ENCODE measurements at regions not wholly inside any gene's neighbourhood (a gene's known extent, or its start where the extent isn't known, plus 50 kb on each side); places are given as distances from the start of the nearest gene placed in this dataset.

DNA sequence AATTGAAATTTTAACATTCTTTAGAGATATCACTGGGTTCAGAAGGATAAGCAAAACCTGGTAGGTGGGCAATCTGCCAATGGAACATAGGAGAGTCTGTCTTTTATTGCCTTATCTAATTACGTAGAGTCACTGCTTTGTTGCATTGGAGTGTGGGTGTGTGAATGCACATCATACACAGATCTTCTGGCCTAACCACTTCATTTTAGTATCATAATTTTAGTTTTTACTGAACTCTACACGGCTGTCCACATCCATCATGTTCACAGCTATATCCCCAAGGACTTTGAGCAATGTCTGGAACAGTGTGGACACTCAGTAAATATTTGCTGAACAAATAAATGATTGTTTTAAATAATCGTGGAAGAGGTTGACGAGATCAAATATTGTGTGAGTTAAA is 104.6 kb upstream of the AKIRIN2 start:
- no peak for DNase-seq (ENCODE audit: low read depth)

GRCh38 chr6:87806099-87806498 is 104.1 kb upstream of the AKIRIN2 start:
- DNase-seq (ENCODE audit: low read depth): no peak

- no peak for DNase-seq (ENCODE audit: low read depth)
These were observed 101.8 kb upstream of the AKIRIN2 start for GRCh38 chr6:87803791-87804190.

- DNase-seq (ENCODE audit: low read depth): no peak
These were observed 97.6 kb upstream of the AKIRIN2 start for GRCh38 chr6:87799651-87800050.

DNA sequence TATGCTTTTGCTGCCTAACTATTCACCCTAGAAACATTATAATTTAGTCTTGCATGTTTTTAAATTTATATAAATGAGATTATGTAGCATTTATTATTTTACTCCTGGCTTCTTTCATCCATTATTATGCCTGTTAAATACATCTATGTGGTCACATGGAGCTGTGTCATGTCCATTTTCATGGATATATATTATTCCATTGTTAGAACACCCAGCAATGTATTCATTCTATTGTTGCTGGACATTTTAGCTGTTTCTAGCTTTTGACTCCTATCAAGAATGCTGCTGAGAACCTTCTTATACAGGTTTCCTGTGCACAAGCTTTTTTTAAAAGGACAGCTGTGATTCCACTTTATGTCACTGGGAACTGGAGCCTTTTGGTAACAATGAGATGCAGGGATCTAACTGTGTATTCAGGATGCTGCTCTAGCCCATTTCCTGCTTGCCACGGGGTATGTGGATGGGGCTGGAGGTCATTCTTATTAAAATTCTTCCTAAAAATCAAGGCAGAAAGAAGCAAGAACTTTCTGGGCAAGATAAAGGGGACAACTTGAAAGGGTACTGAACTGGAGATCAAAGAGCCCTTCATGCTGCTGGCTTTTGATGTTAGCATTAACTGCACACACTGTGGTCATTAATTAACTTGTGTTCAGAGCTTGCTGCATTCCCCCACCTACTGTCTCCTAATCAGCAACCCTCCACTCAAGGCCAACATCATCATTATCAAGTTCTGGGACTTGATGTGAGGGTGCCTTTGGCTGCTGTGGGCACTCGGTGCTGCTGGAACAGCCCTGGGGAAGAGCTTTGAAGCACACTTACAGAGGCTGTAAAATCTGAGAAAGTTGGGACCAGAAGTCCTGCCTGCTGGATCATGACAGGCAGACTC is 96.6 kb upstream of the AKIRIN2 start:
- DNase-seq (ENCODE audit: low read depth): no peak

- no peak for DNase-seq (ENCODE audit: low read depth)
These were observed 93.2 kb upstream of the AKIRIN2 start for GRCh38 chr6:87794922-87795885.

DNA sequence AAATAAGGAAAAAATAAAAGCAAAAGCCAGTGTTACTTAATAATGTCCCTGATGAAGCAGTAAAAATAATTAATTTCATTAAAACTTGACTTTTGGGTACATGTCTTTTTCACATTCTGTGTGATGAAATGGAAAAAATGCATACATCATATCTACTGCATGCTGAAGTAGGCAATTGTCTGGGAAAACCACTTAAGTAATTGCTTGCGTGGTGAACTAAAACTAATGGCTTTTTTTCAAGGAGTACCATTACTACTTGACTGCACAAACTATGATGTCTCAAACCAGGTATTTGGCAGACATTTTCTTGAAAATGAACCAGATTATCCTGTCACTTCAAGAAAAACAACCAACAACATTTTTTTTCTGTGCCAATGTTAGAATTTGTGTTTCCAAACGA is 91.3 kb upstream of the AKIRIN2 start:
- DNase-seq (ENCODE audit: low read depth): no peak

- no peak for DNase-seq (ENCODE audit: low read depth)
These were observed 89.9 kb upstream of the AKIRIN2 start for GRCh38 chr6:87791982-87792381.

DNA sequence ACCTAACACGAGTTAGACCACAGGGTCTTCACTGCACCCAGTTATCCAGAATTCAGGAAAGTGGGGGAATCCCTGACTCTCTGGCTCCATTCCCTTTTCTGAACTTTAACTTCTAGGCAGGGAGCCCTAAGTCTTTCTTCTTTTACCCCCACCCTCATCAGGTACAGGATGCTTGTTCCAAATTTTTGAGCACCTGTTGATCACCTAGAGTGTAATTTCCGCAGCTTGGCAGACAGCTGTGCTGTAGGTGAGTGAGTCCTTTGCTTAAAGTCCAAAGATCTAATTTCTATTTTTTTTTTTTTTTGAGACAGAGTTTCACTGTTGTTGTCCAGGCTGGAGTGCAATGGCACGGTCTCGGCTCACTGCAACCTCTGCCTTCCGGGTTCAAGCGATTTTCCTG is 89.5 kb upstream of the AKIRIN2 start:
- no peak for DNase-seq (ENCODE audit: low read depth)

GRCh38 chr6:87791029-87791428 is 89.0 kb upstream of the AKIRIN2 start:
- no peak for DNase-seq (ENCODE audit: low read depth)

- no peak for DNase-seq (ENCODE audit: low read depth)
These were observed 87.9 kb upstream of the AKIRIN2 start for GRCh38 chr6:87789900-87790290.

- no peak for DNase-seq (ENCODE audit: low read depth)
These were observed 87.3 kb upstream of the AKIRIN2 start for GRCh38 chr6:87789198-87789899.

- DNase-seq (ENCODE audit: low read depth): no peak
These were observed 86.1 kb upstream of the AKIRIN2 start for GRCh38 chr6:87788141-87788540.

GRCh38 chr6:87785229-87785862 is 83.3 kb upstream of the AKIRIN2 start:
- DNase-seq (ENCODE audit: low read depth): no peak

DNA sequence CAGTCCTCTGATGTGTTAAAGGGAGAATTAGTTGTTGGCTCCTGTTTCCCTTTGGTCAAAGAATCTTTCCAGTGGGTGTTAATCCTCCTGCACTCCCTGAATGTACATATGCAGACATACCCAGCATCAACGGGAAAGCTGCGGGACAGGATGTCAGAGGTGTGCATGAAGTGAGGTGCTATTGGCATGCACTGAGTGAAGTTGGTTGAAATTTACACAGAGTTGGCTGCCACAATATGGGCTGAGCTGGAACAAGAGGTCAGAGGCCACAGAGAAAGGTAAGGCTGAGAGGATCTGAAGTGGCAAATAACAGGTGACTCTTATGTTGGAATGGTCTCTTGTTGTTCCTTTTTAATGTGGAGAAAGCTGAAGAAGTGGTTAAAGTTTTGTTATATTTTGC is 82.7 kb upstream of the AKIRIN2 start:
- DNase-seq (ENCODE audit: low read depth): no peak

- no peak for DNase-seq (ENCODE audit: low read depth)
These were observed 82.0 kb upstream of the AKIRIN2 start for GRCh38 chr6:87784051-87784450.

GRCh38 chr6:87779542-87779941 is 77.5 kb upstream of the AKIRIN2 start:
- no peak for DNase-seq (ENCODE audit: low read depth)

GRCh38 chr6:87772597-87773530 is 70.8 kb upstream of the AKIRIN2 start:
- no peak for DNase-seq (ENCODE audit: low read depth)

GRCh38 chr6:87767478-87767877 is 65.4 kb upstream of the AKIRIN2 start:
- no peak for DNase-seq (ENCODE audit: low read depth)

- no peak for DNase-seq (ENCODE audit: low read depth)
These were observed 64.2 kb upstream of the AKIRIN2 start for GRCh38 chr6:87766211-87766610.

DNA sequence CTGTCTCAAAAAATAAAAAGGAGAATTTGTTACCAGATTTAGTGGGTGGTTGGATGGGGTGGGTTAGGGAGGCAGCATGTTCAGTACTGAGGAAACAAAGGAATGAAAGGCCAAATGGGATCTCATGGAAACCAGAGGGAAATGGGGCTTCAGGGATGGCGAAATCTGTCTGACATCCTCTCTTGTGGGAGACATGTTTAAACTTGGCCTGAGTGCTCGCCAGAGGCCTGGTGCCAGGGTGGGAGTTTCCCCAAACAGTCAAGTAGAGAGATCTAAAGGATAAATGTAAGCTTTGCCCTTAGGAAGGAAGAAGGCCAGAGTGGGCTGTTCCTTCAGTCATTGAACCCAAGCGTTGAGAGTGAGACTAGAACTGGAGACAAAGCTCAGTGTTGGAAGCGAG is 61.9 kb upstream of the AKIRIN2 start:
- DNase-seq (ENCODE audit: low read depth): no peak
